GM18499 (cell line): ENCODE measurements at regions not wholly inside any gene's neighbourhood (a gene's known extent, or its start where the extent isn't known, plus 50 kb on each side); places are given as distances from the start of the nearest gene placed in this dataset.
"Not testable (repeated sequence)": the region's sequence is repeated elsewhere in the genome, so short reads cannot be mapped to it uniquely, and the experiment has no call there.

Experiments
- ATAC-seq: cut with Tn5 transposase; IDR thresholded peaks from one replicate; pipeline ENCODE4 v1.9.1; 2021; ENCODE audit warnings: moderate number of reproducible peaks; ENCODE audit not compliant: insufficient read depth, unreplicated experiment

DNA sequence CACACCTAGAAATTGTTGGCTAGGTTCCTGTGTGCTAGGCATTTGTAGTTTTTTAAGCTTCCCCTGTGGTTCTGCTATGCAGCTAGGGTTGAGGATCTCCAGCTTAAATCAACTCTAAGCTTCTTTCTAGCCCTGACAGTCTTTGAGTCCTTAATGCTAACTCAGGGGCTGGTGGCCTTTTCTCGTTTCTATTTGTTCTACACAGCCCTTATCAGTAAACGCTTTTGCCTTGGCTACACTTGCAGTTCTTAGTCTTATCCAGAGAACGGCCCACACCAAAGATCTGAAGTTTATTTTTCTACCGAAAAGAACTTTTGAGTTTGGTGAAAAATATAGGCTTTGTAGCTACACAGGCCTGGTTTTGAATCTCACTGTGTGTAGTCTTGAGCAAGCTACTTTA lies 212.0 kb downstream of the DHX15 start:
- no peak for ATAC-seq

DNA sequence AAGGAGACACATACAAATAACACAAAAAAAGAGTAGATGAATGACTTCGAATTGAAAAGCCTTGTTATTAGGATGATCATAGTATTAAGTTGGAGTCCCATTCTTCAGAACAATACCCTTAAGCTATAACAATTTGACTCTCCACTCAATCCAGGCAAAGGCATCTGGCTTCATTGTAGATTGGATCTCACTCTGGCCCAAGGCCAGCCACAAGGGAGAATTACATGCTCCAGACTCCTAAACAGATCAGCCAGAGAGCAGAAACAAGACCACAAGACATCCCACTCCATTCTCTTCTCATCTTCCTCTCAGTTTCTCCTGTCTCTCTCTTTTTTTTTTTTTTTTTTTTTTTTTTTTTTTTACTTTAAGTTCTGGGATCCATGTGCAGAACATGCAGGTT lies 213.9 kb downstream of the DHX15 start:
- no peak for ATAC-seq

- no peak for ATAC-seq
Measured at GRCh38 chr4:24369507-24370029, 214.8 kb downstream of the DHX15 start.

GRCh38 chr4:24368801-24369200 lies 215.6 kb downstream of the DHX15 start:
- ATAC-seq: no peak

DNA sequence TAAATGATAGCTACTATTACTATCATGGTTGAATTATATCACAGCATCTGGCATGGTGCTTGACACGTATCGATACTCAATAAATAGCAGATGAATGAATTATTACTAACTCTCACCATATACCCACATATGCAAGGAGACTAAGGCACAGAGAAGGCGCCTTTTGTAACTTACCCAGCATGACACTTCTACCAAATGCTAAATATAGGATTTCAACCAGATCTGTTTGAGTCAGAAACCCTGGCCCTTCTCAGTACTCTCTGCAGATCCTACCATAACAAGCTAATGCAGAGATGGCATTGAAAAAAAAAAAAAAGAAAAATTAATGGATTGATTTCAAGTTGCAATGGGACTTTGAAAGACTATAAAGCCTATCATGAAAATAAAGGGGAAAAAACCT lies 219.5 kb downstream of the DHX15 start:
- no peak for ATAC-seq

DNA sequence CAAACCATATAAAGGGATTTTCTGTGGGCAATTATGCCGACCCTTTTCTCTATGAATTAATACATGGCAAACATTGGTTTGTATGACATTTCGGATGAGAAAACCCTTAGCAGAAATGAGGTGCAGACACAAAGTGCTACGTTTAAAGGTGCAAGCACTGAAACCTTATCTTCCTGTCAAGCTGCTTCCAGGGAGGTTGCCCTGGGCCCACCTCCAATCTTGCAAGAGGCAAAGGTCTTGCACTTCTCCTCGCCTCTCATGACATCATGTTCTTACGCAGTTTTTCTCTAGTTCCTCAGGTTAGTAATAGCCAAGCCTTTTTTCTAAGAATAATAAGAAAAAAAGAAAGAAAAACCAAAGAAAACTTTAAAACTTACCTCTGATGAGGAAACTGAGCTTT lies 220.1 kb downstream of the DHX15 start:
- ATAC-seq: no peak

- ATAC-seq: no peak
Measured at GRCh38 chr4:24363751-24364150, 220.6 kb downstream of the DHX15 start.

DNA sequence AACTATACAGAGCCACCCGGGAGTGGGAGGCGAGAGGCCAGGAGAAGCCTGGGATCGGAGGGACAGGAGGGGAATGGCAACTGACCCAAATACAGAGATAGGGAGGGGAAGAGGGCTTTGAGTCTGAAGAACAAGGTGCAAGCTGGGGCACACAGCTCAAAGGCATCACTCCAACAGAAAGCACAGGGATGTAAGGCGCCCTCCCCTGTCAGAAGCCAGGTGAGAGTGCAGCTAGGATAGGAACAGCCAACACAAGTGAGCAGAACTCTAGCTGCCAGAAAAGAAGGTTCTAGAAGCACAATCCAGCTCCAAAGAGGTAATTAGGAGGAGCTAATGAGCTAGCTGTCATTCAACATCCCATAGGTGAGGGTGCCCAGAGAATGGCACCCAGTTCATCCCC lies 232.2 kb downstream of the DHX15 start:
- ATAC-seq: no peak

- ATAC-seq: not testable (repeated sequence)
Measured at GRCh38 chr4:24349168-24349996, 235.0 kb downstream of the DHX15 start.

DNA sequence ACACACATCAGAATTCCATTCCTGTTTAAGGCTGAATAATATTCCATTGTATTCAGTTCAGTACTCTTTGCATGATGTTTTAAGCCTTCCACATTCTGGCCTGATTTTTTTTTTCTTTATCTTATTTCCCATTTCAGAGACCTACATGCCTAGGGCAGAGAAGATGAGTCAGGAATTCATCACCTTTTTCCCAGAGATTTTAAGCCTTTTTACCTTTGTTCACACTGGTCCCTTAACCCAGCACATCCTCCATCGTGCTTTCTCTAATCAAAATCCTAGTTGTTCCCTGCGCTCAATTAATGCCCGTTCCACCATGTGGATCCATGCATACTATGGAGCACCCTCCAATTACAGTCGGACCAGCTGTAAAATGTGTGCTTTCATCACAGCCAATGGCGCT lies 245.1 kb downstream of the DHX15 start:
- ATAC-seq: no peak

- ATAC-seq: no peak
Measured at GRCh38 chr4:24337451-24338190, 246.7 kb downstream of the DHX15 start.

- ATAC-seq: no peak
Measured at GRCh38 chr4:24335616-24336015, 248.7 kb downstream of the DHX15 start.

DNA sequence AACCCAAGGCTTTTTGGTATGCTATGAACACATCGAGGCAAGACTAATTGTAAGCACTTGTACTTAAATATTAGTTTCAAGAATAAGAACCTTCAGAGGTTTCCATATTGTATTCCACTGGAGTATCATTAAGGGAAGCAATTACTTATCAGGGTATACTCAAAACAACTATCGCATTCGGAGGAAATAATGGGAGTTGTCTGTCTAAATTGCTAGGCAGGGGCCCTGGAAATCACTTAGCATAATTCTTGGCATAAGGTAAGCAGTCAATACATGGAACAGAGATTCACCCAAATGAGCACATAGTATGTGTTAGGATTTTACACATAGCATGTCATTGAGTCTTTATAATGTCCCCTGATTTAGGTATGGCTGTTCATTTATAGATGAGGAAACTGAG lies 249.4 kb downstream of the DHX15 start:
- no peak for ATAC-seq

DNA sequence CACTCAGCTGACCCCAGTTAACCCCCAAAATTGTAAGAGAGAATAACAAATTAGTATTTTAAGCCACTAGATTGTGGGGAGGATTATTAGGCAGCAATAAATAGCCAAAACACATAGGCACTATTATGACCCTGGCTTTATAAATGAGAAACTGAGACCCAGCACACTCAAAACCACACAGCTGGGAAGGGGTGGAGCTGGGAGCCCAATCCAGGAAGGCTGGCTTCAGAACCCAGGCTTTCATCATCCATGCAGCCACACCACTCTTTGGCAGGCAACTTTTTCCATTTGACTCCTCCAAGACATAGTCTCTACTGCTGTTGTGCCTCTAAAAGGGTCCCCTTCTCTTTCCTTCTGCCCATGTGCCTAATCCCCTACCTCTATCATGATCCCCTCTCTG lies 253.8 kb downstream of the DHX15 start:
- ATAC-seq: no peak

DNA sequence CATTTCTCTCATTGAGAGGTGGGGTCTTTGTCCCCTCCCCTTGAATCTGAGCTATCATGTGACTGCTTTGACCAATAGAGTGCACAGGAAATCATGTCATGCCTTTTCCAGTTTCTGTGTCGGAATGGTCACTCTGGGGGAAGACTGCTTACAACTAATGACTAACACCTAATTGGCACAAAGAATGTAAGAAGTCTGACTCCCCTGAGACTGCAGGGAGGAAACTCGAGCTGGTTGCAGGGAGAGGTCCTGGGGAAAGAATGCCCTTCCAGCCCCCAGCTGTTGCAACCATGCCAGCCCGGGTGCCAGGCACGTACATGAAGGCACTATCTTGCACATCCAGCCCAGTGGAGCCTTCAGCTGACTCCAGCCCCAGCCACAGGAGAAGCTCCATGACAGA lies 254.2 kb downstream of the DHX15 start:
- ATAC-seq: no peak

- ATAC-seq: no peak
Measured at GRCh38 chr4:24328711-24329110, 255.6 kb downstream of the DHX15 start.

DNA sequence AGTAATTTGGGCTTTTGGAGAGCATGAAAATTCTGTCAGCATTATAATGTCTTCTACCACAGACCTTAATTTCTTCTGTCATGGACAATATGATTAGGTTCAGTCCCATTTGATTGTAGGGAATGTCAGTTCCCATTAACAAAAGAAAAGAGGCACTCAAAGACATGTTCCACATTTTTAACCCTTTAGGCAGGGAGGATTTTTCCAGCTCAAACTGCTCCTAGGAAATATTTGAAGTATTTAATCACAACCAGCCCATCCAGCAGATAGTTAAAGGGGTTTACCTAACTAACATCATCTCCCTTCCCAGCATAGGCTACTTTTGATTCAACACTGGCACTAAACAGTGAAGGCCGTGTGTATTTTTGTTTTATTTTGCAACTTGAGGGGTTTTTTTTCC lies 256.0 kb downstream of the DHX15 start:
- ATAC-seq: no peak

- ATAC-seq: no peak
Measured at GRCh38 chr4:24322995-24323394, 261.4 kb downstream of the DHX15 start.

DNA sequence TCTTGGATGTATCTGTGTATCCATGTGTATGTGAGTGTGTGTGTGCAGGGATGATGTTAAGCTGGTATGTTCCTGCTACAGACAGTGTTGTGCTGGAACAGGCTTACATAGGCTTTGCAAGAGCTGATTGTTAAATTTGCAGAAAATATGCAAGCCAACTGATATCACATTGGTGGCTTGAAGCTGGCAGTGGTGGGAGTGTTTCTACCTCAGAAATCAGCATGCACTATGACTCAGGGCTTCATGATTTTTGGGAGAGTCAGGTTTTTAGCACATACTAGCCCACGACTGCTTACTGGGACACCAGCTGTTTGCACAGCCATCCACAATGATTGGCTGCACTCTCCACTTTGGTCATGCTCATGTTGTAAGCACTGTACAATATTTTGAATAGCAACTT lies 261.8 kb downstream of the DHX15 start:
- ATAC-seq: no peak

GRCh38 chr4:24321616-24322015 lies 262.7 kb downstream of the DHX15 start:
- no peak for ATAC-seq

GRCh38 chr4:24321131-24321530 lies 263.2 kb downstream of the DHX15 start:
- no peak for ATAC-seq

DNA sequence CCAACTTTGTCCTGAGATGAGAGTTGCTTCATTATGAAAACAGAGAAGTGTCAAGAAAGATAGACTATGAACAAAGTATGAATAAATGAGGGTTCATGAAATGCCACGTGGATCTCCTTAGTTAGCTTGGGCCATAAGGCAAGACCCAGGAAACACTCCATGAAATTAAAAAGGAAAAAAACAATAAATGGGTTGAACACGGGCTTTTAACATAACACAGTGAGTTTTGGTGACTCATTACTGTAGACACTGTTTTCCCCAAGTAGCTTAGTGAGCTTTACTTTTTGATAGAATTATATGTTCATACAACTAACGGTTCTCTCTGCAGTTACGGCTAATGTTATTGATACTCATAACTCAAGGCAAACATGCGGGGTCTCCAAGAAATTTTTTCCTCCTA lies 265.0 kb downstream of the DHX15 start:
- no peak for ATAC-seq
